AG04450 (cell line): ENCODE measurements at regions not wholly inside any gene's neighbourhood (a gene's known extent, or its start where the extent isn't known, plus 50 kb on each side); places are given as distances from the start of the nearest gene placed in this dataset.
A peak's percentile ranks its signal among the peaks of the same experiment; 100 is the strongest.
"Not testable (repeated sequence)": the region's sequence is repeated elsewhere in the genome, so short reads cannot be mapped to it uniquely, and the experiment has no call there.

Experiments used
- CTCF ChIA-PET: fragments of 300-600, 350-600 bp; formaldehyde crosslinking; extraction: SDS; loops from one replicate; lab custom pipeline; 2022; ENCODE audit warnings: antibody characterized with exemption, inconsistent platforms; lab: Charles Lee
- POLR2A ChIA-PET: fragments of 350-600 bp; formaldehyde crosslinking; extraction: SDS; loops from one replicate; lab custom pipeline; 2021; ENCODE audit warnings: antibody characterized with exemption, inconsistent platforms; lab: Yijun Ruan, JAX
- DNase-seq: peaks from one replicate; pipeline ENCODE4 v3.0.0-alpha.2; 2011; ENCODE audit warnings: low read depth, low spot score
- H3K27ac ChIP-seq: one replicate; pipeline ENCODE4 v1.5.1; 2012; ENCODE audit warnings: low read depth, low read length, control low read depth
- H3K27me3 ChIP-seq: one replicate; pipeline ENCODE4 v1.6.0; 2012; ENCODE audit warnings: low read length; ENCODE audit not compliant: control insufficient read depth, insufficient read depth
- H3K4me3 ChIP-seq: 2 replicates; pipeline ENCODE4 v1.5.1; 2011; ENCODE audit warnings: mild to moderate bottlenecking, low read depth, low read length, control low read depth
- H3K9me3 ChIP-seq: 2 replicates; pipeline ENCODE4 v1.5.1; 2012; ENCODE audit warnings: low read length; ENCODE audit not compliant: control insufficient read depth, insufficient read depth
- TF ChIP-seq, protein P1 (sequence below): IDR thresholded peaks from 2 replicates; pipeline ENCODE4 v1.5.1; 2011; ENCODE audit warnings: low read depth, low read length, control low read depth, inconsistent platforms

DNA sequence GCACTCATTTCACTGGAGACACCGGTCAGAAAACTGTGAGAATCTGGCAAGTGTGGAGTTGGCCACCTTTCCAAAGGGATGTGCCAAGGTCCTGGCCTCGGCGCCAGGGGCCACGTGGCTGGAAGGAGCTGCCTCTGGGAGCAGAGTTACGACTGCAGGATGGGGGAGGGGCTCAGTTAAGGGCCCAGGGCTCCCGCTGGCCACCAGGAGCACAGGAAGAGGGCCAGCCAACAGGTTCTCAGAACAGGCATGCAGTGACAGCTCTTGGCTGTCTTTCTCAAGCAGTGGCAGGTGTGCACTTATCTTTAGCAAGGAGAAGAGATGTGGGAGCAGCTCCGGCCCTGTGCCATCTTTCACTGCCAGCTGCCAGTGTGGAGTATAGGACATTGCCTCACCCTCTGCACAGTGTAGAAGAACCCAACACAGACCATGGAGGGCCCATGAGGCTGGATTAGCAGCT, 115.9 kb upstream of the RBPJ start:
- Histone ChIP-seq H3K27ac (no peak overlapping the region), H3K9me3 (no peaks in the 10 kb centered on the region; the same call in 1 of the 2 replicates), H3K4me3 (no peak overlapping the region), H3K27me3 (no peaks in the 10 kb centered on the region)
- ChIA-PET POLR2A (no interaction called here), CTCF (no interaction called here)
- TF ChIP-seq, protein P1, sequence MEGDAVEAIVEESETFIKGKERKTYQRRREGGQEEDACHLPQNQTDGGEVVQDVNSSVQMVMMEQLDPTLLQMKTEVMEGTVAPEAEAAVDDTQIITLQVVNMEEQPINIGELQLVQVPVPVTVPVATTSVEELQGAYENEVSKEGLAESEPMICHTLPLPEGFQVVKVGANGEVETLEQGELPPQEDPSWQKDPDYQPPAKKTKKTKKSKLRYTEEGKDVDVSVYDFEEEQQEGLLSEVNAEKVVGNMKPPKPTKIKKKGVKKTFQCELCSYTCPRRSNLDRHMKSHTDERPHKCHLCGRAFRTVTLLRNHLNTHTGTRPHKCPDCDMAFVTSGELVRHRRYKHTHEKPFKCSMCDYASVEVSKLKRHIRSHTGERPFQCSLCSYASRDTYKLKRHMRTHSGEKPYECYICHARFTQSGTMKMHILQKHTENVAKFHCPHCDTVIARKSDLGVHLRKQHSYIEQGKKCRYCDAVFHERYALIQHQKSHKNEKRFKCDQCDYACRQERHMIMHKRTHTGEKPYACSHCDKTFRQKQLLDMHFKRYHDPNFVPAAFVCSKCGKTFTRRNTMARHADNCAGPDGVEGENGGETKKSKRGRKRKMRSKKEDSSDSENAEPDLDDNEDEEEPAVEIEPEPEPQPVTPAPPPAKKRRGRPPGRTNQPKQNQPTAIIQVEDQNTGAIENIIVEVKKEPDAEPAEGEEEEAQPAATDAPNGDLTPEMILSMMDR: no peak
- DNase-seq: no peak

DNA sequence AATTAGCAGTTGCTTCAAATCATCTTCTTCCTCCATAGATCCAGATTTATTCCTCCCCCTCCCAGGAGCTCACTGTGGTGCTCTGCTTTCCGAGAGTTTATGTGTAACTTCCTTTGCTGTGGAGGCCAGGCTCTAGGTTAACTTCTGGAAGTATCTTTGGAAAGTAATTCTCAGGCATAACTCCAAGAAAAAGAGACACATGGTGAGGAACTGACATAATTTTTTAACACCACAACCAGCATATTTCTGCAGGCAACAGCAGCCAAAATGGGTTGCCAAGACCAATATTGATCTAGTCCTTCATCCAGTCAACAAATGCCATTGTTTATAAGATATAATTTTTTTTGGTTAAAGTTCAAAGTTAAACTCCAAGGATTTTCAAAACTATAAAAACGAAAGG, 114.5 kb upstream of the RBPJ start:
- TF ChIP-seq, protein P1: no peak
- no peaks in the 10 kb centered on the region for H3K27me3 ChIP-seq
- DNase-seq: peak; percentile 76
- no peaks in the 10 kb centered on the region; the same call in 1 of the 2 replicates for H3K9me3 ChIP-seq
- ChIA-PET CTCF (no interaction called here), POLR2A (no interaction called here)
- no peak overlapping the region for H3K4me3 ChIP-seq
- no peak overlapping the region for H3K27ac ChIP-seq

DNA sequence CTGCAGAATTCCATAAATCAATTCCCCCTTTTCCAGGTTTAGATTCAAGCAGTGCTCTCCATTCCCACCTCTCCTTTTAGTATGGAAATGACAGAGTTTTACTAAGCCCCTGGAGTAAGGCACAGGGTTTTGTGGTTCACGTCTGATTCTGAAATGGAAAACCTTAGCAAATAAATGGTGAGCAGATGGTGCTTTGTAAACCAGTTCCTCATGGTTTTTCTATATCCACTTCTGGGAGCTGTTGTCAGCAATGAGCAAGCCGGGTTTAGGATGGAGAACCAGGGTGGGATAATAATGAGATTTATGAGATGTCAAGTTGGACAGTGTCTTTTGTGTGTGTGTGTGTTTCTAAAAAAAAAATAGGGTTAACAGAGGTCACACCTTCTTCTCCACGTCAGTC, 113.8 kb upstream of the RBPJ start:
- ChIA-PET CTCF (interaction anchor here (1.0 kb wide), 1 partner anchor 123 kb away, joined by 5 read pairs; no protein-coding TSS in a partner anchor), POLR2A (no interaction called here)
- Histone ChIP-seq H3K27ac (no peak overlapping the region), H3K27me3 (no peaks in the 10 kb centered on the region), H3K4me3 (no peak overlapping the region), H3K9me3 (no peaks in the 10 kb centered on the region; the same call in 1 of the 2 replicates)
- TF ChIP-seq, protein P1: no peak
- DNase-seq: no peak

DNA sequence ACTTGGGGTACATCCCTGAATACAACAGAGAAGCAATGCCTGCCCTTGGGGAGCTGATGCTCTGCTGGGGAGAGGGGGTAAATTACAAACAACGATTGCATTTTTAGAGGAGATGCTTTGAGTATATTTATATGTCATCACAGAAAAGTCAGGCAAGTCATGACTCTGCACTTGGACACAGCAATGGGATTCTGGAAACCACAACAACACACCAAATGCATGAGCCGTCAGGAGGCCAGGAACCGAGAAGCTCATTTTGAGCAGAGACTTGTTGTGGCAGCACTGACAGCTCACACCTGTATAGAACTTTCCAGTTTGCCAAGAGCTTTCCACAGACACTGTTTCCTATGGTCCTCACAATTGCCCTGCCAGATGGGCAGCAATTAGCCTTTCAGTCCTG, 113.2 kb upstream of the RBPJ start:
- no peak overlapping the region for H3K4me3 ChIP-seq
- H3K27ac ChIP-seq: peak overlapping the region; percentile 34
- DNase-seq: no peak
- TF ChIP-seq, protein P1: no peak
- no peaks in the 10 kb centered on the region for H3K27me3 ChIP-seq
- POLR2A ChIA-PET: no interaction called here
- H3K9me3 ChIP-seq: no peaks in the 10 kb centered on the region; the same call in 1 of the 2 replicates
- CTCF ChIA-PET: interaction anchor here (1.0 kb wide), 1 partner anchor 123 kb away, joined by 5 read pairs; no protein-coding TSS in a partner anchor

GRCh38 chr4:26208237-26208994, 112.4 kb upstream of the RBPJ start:
- POLR2A ChIA-PET: no interaction called here
- Histone ChIP-seq H3K4me3 (no peak overlapping the region), H3K9me3 (no peaks in the 10 kb centered on the region; the same call in 1 of the 2 replicates), H3K27ac (no peak overlapping the region), H3K27me3 (no peaks in the 10 kb centered on the region)
- TF ChIP-seq, protein P1: no peak
- DNase-seq: no peak
- CTCF ChIA-PET: no interaction called here

DNA sequence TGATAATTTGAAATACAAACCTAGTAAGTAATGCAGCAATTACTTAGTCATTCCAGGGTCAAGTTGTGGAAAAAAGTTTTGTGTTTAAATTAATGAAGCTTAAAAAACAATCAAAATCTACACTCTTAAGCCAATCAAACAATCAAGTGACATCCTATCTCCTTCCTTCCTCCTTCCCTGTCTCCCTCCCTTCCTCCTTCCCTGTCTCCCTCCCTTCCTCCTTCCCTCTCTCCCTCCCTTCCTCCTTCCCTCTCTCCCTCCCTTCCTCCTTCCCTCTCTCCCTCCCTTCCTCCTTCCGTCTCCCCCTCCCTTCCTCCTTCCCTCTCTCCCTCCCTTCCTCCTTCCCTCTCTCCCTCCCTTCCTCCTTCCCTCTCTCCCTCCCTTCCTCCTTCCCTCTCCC, 111.4 kb upstream of the RBPJ start:
- H3K9me3 ChIP-seq, H3K4me3 ChIP-seq, POLR2A ChIA-PET, CTCF ChIA-PET, H3K27ac ChIP-seq, DNase-seq, H3K27me3 ChIP-seq: not testable (repeated sequence)
